HG03135 (cell line): ENCODE measurements at regions not wholly inside any gene's neighbourhood (a gene's known extent, or its start where the extent isn't known, plus 50 kb on each side); places are given as distances from the start of the nearest gene placed in this dataset.
"Not testable (repeated sequence)": the region's sequence is repeated elsewhere in the genome, so short reads cannot be mapped to it uniquely, and the experiment has no call there.

ENCODE experiments used
- ATAC-seq: cut with Tn5 transposase; IDR thresholded peaks from one replicate; pipeline ENCODE4 v1.9.1; 2021; ENCODE audit warnings: mild to moderate bottlenecking, moderate library complexity; ENCODE audit not compliant: unreplicated experiment

GRCh38 chr13:68846663-68847062 is 1261.0 kb upstream of the ATXN8OS start:
- no peak for ATAC-seq

GRCh38 chr13:68834375-68834774 is 1273.3 kb upstream of the ATXN8OS start:
- no peak for ATAC-seq

GRCh38 chr13:68816715-68817114 is 1290.9 kb upstream of the ATXN8OS start:
- no peak for ATAC-seq

GRCh38 chr13:68813180-68813796 is 1294.3 kb upstream of the ATXN8OS start:
- no peak for ATAC-seq

GRCh38 chr13:68810660-68811059 is 1297.0 kb upstream of the ATXN8OS start:
- no peak for ATAC-seq

GRCh38 chr13:68808456-68808855 is 1299.2 kb upstream of the ATXN8OS start:
- ATAC-seq: no peak

GRCh38 chr13:68806125-68806524 is 1301.5 kb upstream of the ATXN8OS start:
- no peak for ATAC-seq

GRCh38 chr13:68784275-68784674 is 1323.4 kb upstream of the ATXN8OS start:
- ATAC-seq: no peak

- no peak for ATAC-seq
Measured at GRCh38 chr13:68759617-68760016, 1348.0 kb upstream of the ATXN8OS start.

- ATAC-seq: no peak
Measured at GRCh38 chr13:68749796-68750195, 1357.8 kb upstream of the ATXN8OS start.

GRCh38 chr13:68748038-68748437 is 1359.6 kb upstream of the ATXN8OS start:
- ATAC-seq: no peak

GRCh38 chr13:68745502-68745901 is 1362.1 kb upstream of the ATXN8OS start:
- no peak for ATAC-seq

- no peak for ATAC-seq
Measured at GRCh38 chr13:68736961-68737360, 1370.7 kb upstream of the ATXN8OS start.

- no peak for ATAC-seq
Measured at GRCh38 chr13:68727798-68728197, 1379.8 kb upstream of the ATXN8OS start.

- no peak for ATAC-seq
Measured at GRCh38 chr13:68727165-68727564, 1380.5 kb upstream of the ATXN8OS start.

GRCh38 chr13:68719815-68720214 is 1387.8 kb upstream of the ATXN8OS start:
- ATAC-seq: no peak

- no peak for ATAC-seq
Measured at GRCh38 chr13:68715651-68716050, 1392.0 kb upstream of the ATXN8OS start.

- no peak for ATAC-seq
Measured at GRCh38 chr13:68714292-68714691, 1393.3 kb upstream of the ATXN8OS start.

- no peak for ATAC-seq
Measured at GRCh38 chr13:68713394-68713793, 1394.2 kb upstream of the ATXN8OS start.

GRCh38 chr13:68708336-68708908 is 1399.2 kb upstream of the ATXN8OS start:
- ATAC-seq: no peak

GRCh38 chr13:68706044-68706443 is 1401.6 kb upstream of the ATXN8OS start:
- ATAC-seq: not testable (repeated sequence)

GRCh38 chr13:68697551-68697950 is 1410.1 kb upstream of the ATXN8OS start:
- no peak for ATAC-seq

- ATAC-seq: no peak
Measured at GRCh38 chr13:68696907-68697306, 1410.7 kb upstream of the ATXN8OS start.
